IPS-20b (cell line): ENCODE measurements at regions not wholly inside any gene's neighbourhood (a gene's known extent, or its start where the extent isn't known, plus 50 kb on each side); places are given as distances from the start of the nearest gene placed in this dataset.

Experiments
- H3K27ac ChIP-seq: one replicate; pipeline ENCODE4 v1.5.1; 2013; ENCODE audit warnings: low read length
- H3K27me3 ChIP-seq: 2 replicates; pipeline ENCODE4 v1.6.1; 2013; ENCODE audit warnings: mild to moderate bottlenecking, low read length, inconsistent platforms; ENCODE audit not compliant: insufficient read depth
- H3K36me3 ChIP-seq: 2 replicates; pipeline ENCODE4 v1.6.1; 2013; ENCODE audit warnings: low read depth, mild to moderate bottlenecking, inconsistent platforms, low read length, moderate library complexity; ENCODE audit not compliant: insufficient read depth
- H3K4me1 ChIP-seq: 2 replicates; pipeline ENCODE4 v1.6.1; 2013; ENCODE audit warnings: mild to moderate bottlenecking, control low read depth, inconsistent platforms, low read length, moderate library complexity; ENCODE audit not compliant: insufficient read depth
- H3K4me3 ChIP-seq: 2 replicates; pipeline ENCODE4 v1.5.1; 2013; ENCODE audit warnings: mild to moderate bottlenecking, low read length, inconsistent platforms
- H3K9ac ChIP-seq: 2 replicates; pipeline ENCODE4 v1.6.1; 2013; ENCODE audit warnings: low read depth, mild to moderate bottlenecking, inconsistent platforms, low read length, moderate library complexity
- H3K9me3 ChIP-seq: 2 replicates; pipeline ENCODE4 v1.6.1; 2013; ENCODE audit warnings: mild to moderate bottlenecking, low read depth, low read length, inconsistent platforms; ENCODE audit not compliant: insufficient read depth

GRCh38 chr10:50936335-50936734 lies 50.9 kb upstream of the A1CF start:
- no peaks in the 10 kb centered on the region for H3K9me3 ChIP-seq
- no peak overlapping the region for H3K4me3 ChIP-seq
- H3K27me3 ChIP-seq: no peaks in the 10 kb centered on the region
- H3K36me3 ChIP-seq: no peaks in the 10 kb centered on the region
- H3K9ac ChIP-seq: no peak overlapping the region
- H3K4me1 ChIP-seq: no peaks in the 10 kb centered on the region
- H3K27ac ChIP-seq: no peak overlapping the region

GRCh38 chr10:50937230-50937907 lies 51.9 kb upstream of the A1CF start:
- no peaks in the 10 kb centered on the region for H3K4me1 ChIP-seq
- H3K4me3 ChIP-seq: no peak overlapping the region
- no peaks in the 10 kb centered on the region for H3K9me3 ChIP-seq
- no peaks in the 10 kb centered on the region for H3K36me3 ChIP-seq
- H3K27ac ChIP-seq: no peak overlapping the region
- H3K9ac ChIP-seq: no peak overlapping the region
- H3K27me3 ChIP-seq: no peaks in the 10 kb centered on the region

- no peak overlapping the region for H3K27ac ChIP-seq
- H3K4me1 ChIP-seq: no peaks in the 10 kb centered on the region
- no peaks in the 10 kb centered on the region for H3K27me3 ChIP-seq
- no peaks in the 10 kb centered on the region for H3K36me3 ChIP-seq
- no peaks in the 10 kb centered on the region for H3K9me3 ChIP-seq
- H3K9ac ChIP-seq: no peak overlapping the region
- H3K4me3 ChIP-seq: no peak overlapping the region
These were observed 56.2 kb upstream of the A1CF start for GRCh38 chr10:50941629-50942028.

GRCh38 chr10:50946991-50947781 lies 61.8 kb upstream of the A1CF start:
- Histone ChIP-seq H3K36me3 (no peaks in the 10 kb centered on the region), H3K9me3 (no peaks in the 10 kb centered on the region), H3K27ac (no peak overlapping the region), H3K4me3 (no peak overlapping the region), H3K4me1 (no peaks in the 10 kb centered on the region), H3K27me3 (no peaks in the 10 kb centered on the region), H3K9ac (no peak overlapping the region)

GRCh38 chr10:50951365-50951764 lies 65.9 kb upstream of the A1CF start:
- no peaks in the 10 kb centered on the region for H3K36me3 ChIP-seq
- no peaks in the 10 kb centered on the region for H3K4me1 ChIP-seq
- no peaks in the 10 kb centered on the region for H3K27me3 ChIP-seq
- no peaks in the 10 kb centered on the region for H3K9me3 ChIP-seq
- no peak overlapping the region for H3K4me3 ChIP-seq
- H3K9ac ChIP-seq: no peak overlapping the region
- no peak overlapping the region for H3K27ac ChIP-seq

- Histone ChIP-seq H3K9me3 (no peaks in the 10 kb centered on the region), H3K36me3 (no peaks in the 10 kb centered on the region), H3K27ac (no peak overlapping the region), H3K4me1 (no peaks in the 10 kb centered on the region), H3K4me3 (no peak overlapping the region), H3K9ac (no peak overlapping the region), H3K27me3 (no peaks in the 10 kb centered on the region)
These were observed 75.9 kb upstream of the A1CF start for GRCh38 chr10:50961297-50961696.

GRCh38 chr10:50963063-50963462 lies 77.6 kb upstream of the A1CF start:
- H3K9me3 ChIP-seq: no peaks in the 10 kb centered on the region
- H3K27ac ChIP-seq: no peak overlapping the region
- H3K9ac ChIP-seq: no peak overlapping the region
- no peaks in the 10 kb centered on the region for H3K27me3 ChIP-seq
- H3K4me1 ChIP-seq: no peaks in the 10 kb centered on the region
- no peak overlapping the region for H3K4me3 ChIP-seq
- H3K36me3 ChIP-seq: no peaks in the 10 kb centered on the region

GRCh38 chr10:50968386-50969091 lies 83.1 kb upstream of the A1CF start:
- H3K27ac ChIP-seq: no peak overlapping the region

GRCh38 chr10:50972591-50972990 lies 87.2 kb upstream of the A1CF start:
- H3K9me3 ChIP-seq: no peaks in the 10 kb centered on the region
- H3K27me3 ChIP-seq: no peaks in the 10 kb centered on the region
- H3K4me1 ChIP-seq: no peaks in the 10 kb centered on the region
- no peak overlapping the region for H3K4me3 ChIP-seq
- no peak overlapping the region for H3K9ac ChIP-seq
- H3K27ac ChIP-seq: no peak overlapping the region
- H3K36me3 ChIP-seq: no peaks in the 10 kb centered on the region

More at GRCh38 chr10:50968386-50969091, 83.1 kb upstream of the A1CF start:
- Histone ChIP-seq H3K9ac (no peak overlapping the region), H3K9me3 (no peaks in the 10 kb centered on the region), H3K4me1 (no peaks in the 10 kb centered on the region), H3K36me3 (no peaks in the 10 kb centered on the region), H3K4me3 (no peak overlapping the region), H3K27me3 (no peaks in the 10 kb centered on the region)

GRCh38 chr10:50981385-50981784 lies 92.9 kb upstream of the PRKG1 start:
- H3K9ac ChIP-seq: no peak overlapping the region
- no peaks in the 10 kb centered on the region for H3K27me3 ChIP-seq
- no peaks in the 10 kb centered on the region for H3K9me3 ChIP-seq
- no peak overlapping the region for H3K27ac ChIP-seq
- H3K4me3 ChIP-seq: no peak overlapping the region
- no peaks in the 10 kb centered on the region for H3K36me3 ChIP-seq
- H3K4me1 ChIP-seq: no peaks in the 10 kb centered on the region

- Histone ChIP-seq H3K36me3 (no peaks in the 10 kb centered on the region), H3K4me3 (no peak overlapping the region), H3K9ac (no peak overlapping the region), H3K4me1 (no peaks in the 10 kb centered on the region), H3K27me3 (no peaks in the 10 kb centered on the region), H3K27ac (no peak overlapping the region), H3K9me3 (no peaks in the 10 kb centered on the region)
These were observed 92.4 kb upstream of the PRKG1 start for GRCh38 chr10:50981904-50982303.

GRCh38 chr10:50982989-50983388 lies 91.3 kb upstream of the PRKG1 start:
- no peaks in the 10 kb centered on the region for H3K27me3 ChIP-seq
- no peak overlapping the region for H3K9ac ChIP-seq
- H3K27ac ChIP-seq: no peak overlapping the region
- no peaks in the 10 kb centered on the region for H3K9me3 ChIP-seq
- H3K4me3 ChIP-seq: no peak overlapping the region
- no peaks in the 10 kb centered on the region for H3K36me3 ChIP-seq
- H3K4me1 ChIP-seq: no peaks in the 10 kb centered on the region
